ENCODE measurements at regions not wholly inside any gene's neighbourhood (a gene's known extent, or its start where the extent isn't known, plus 50 kb on each side); places are given as distances from the start of the nearest gene placed in this dataset.

DNA sequence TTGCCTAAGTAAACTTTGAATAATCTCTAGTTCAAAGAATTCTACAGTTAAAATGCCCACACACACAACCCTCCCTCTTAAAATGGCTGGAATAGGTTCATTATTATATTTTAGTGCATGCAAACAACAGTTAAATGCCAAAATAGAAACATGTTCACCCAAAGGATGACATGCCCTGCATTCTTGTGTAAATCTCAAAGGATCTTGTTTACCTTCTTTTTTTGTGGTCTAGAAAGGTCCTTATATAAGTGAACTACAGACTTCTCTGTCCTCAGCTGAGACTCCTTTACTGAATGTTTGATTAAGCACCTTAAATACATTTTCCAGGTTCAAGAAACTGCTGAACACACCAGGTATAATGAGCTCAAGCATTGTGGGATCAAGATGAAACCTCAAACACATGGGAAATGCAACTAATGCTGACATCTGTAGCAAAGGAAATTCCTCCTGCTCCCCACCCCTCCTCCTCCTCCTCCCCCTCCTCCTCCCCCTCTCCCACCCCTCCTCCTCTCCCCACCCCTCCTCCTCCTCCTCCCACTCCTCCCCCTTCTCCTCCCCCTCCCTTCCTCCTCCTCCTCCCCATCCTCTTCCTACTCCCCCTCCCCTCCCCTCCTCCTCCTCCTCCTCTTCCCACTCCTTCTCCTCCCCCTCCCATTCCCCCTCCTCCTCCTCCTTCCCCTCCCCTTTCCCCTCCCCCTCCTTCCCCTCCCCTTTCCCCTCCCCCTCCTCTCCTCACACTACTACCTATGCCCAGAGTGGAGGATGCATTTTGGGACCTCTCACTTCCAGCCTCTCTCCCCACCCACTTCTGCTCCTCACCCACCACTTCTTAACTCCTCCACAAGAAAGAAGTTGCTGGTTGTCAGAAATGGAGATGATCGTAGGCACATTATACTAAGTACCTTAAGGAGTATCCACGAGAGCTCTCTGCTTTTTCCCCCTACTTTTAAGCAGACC lies 233.9 kb downstream of the MRPL39 start:
- DNase-seq, result no peak
- Histone ChIP-seq H3K9me3 (ENCODE audit: severe bottlenecking) (no peaks in the 10 kb centered on the region), H3K36me3 (no peaks in the 10 kb centered on the region), H3K27ac (no peak overlapping the region), H3K4me3 (ENCODE audit: low read depth, low read length) (no peak overlapping the region), H3K27me3 (ENCODE audit: insufficient read depth, low read depth, severe bottlenecking) (no peaks in the 10 kb centered on the region)
- TF ChIP-seq, protein P1, sequence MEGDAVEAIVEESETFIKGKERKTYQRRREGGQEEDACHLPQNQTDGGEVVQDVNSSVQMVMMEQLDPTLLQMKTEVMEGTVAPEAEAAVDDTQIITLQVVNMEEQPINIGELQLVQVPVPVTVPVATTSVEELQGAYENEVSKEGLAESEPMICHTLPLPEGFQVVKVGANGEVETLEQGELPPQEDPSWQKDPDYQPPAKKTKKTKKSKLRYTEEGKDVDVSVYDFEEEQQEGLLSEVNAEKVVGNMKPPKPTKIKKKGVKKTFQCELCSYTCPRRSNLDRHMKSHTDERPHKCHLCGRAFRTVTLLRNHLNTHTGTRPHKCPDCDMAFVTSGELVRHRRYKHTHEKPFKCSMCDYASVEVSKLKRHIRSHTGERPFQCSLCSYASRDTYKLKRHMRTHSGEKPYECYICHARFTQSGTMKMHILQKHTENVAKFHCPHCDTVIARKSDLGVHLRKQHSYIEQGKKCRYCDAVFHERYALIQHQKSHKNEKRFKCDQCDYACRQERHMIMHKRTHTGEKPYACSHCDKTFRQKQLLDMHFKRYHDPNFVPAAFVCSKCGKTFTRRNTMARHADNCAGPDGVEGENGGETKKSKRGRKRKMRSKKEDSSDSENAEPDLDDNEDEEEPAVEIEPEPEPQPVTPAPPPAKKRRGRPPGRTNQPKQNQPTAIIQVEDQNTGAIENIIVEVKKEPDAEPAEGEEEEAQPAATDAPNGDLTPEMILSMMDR (IDR thresholded peaks at IDR 0.05; ENCODE audit: low read depth, low read length), result no peak

DNA sequence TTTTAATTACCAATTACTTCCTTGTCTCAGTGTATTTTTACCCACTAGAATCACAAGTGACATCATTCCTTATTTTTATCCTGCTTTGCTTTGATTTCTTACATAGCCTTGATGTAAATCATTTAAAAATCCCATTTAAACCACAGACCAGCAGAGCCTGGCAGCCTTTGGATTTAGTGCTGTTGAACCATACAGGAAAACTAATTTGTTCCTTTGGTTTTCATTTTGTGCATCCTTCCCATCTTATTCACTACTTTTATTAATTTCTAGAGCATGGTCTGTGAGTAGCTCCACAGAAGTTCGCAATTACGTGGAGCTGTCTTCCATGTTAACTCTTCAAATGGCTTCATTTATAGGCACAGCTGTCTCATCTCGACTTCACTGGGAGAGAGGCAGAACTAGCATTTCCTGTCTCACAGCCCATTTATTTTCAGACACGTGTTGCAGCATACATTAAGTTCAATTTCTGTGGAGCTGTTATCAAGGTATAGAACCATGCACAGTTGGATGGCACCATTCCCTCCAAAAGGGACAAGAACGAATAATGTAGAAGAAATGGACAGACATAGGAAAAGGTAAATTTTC lies 235.3 kb downstream of the MRPL39 start:
- no peak for DNase-seq
- Histone ChIP-seq H3K27ac (no peak overlapping the region), H3K4me3 (ENCODE audit: low read depth, low read length) (no peak overlapping the region), H3K36me3 (no peaks in the 10 kb centered on the region), H3K9me3 (ENCODE audit: severe bottlenecking) (no peaks in the 10 kb centered on the region), H3K27me3 (ENCODE audit: insufficient read depth, low read depth, severe bottlenecking) (no peaks in the 10 kb centered on the region)
- TF ChIP-seq, protein P1 (IDR thresholded peaks at IDR 0.05; ENCODE audit: low read depth, low read length), result no peak

DNA sequence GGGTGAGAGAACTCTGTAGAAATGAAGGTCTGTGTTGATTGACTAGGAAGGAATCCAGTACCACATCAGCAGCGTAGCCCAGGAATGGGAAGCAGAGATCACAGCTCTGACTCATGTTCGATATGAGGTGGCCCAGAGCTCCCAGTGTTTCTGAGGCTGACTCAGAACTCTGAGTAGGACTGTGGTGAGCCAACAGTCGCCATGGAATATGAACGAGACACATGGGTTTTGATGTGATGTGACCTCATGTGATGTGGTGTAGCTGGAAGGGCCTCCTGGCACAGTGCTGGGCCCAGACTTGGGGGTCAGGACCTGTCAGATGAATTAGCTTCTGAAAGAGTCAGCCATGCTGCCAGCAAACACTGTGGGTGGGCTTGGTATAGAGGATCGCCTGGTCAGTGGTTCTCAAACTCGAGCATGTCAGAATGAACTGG lies 237.0 kb downstream of the MRPL39 start:
- TF ChIP-seq, protein P1 (IDR thresholded peaks at IDR 0.05; ENCODE audit: low read depth, low read length), result no peak
- Histone ChIP-seq H3K36me3 (no peaks in the 10 kb centered on the region), H3K9me3 (ENCODE audit: severe bottlenecking) (no peaks in the 10 kb centered on the region), H3K4me3 (ENCODE audit: low read depth, low read length) (no peak overlapping the region), H3K27me3 (ENCODE audit: insufficient read depth, low read depth, severe bottlenecking) (no peaks in the 10 kb centered on the region), H3K27ac (no peak overlapping the region)
- DNase-seq, result no peak

- no peaks in the 10 kb centered on the region for H3K36me3 ChIP-seq
- DNase-seq, result no peak
- no peak overlapping the region for H3K27ac ChIP-seq
- no peaks in the 10 kb centered on the region for H3K9me3 ChIP-seq (ENCODE audit: severe bottlenecking)
- H3K27me3 ChIP-seq (ENCODE audit: insufficient read depth, low read depth, severe bottlenecking), result no peaks in the 10 kb centered on the region
- H3K4me3 ChIP-seq (ENCODE audit: low read depth, low read length), result no peak overlapping the region
- TF ChIP-seq, protein P1 (IDR thresholded peaks at IDR 0.05; ENCODE audit: low read depth, low read length), result no peak
Observed at GRCh38 chr21:25369524-25370300, 237.6 kb downstream of the MRPL39 start.

GRCh38 chr21:25368531-25368930 lies 238.8 kb downstream of the MRPL39 start:
- H3K36me3 ChIP-seq, result no peaks in the 10 kb centered on the region
- no peaks in the 10 kb centered on the region for H3K27me3 ChIP-seq (ENCODE audit: insufficient read depth, low read depth, severe bottlenecking)
- TF ChIP-seq, protein P1 (IDR thresholded peaks at IDR 0.05; ENCODE audit: low read depth, low read length), result no peak
- no peak for DNase-seq
- H3K4me3 ChIP-seq (ENCODE audit: low read depth, low read length), result no peak overlapping the region
- H3K9me3 ChIP-seq (ENCODE audit: severe bottlenecking), result no peaks in the 10 kb centered on the region
- H3K27ac ChIP-seq, result no peak overlapping the region

Data from WERI-Rb-1 (cell line).